Heart right ventricle (tissue), 16 donors: ENCODE measurements at regions not wholly inside any gene's neighbourhood (a gene's known extent, or its start where the extent isn't known, plus 50 kb on each side); places are given as distances from the start of the nearest gene placed in this dataset.
"Not testable (repeated sequence)": the region's sequence is repeated elsewhere in the genome, so short reads cannot be mapped to it uniquely, and the experiment has no call there.

Source experiments
- ATAC-seq, 8 donors: fragments of 200-7000 bp; cut with Tn5 transposase; one replicate each; pipeline ENCODE4 v1.9.1; 2020; ENCODE audit warnings: mild to moderate bottlenecking in 8 of 8, moderate library complexity in 8 of 8, moderate number of reproducible peaks in 1 of 8
- DNase-seq, 2 donors: peaks; one replicate each; pipeline ENCODE4 v3.0.0-alpha.2; 2020
- H3K27ac ChIP-seq, 10 donors: fragments of 200-600 bp; sonication (generic) in 2 of 10; one replicate each; pipeline versions ENCODE4 v1.5.0 to v1.8.0; 2020 to 2022; ENCODE audit warnings: mild to moderate bottlenecking in 3 of 10
- H3K27me3 ChIP-seq, 7 donors: fragments of 200-600 bp; one replicate each; pipeline ENCODE4 v1.8.0; 2021 to 2022; ENCODE audit warnings: mild to moderate bottlenecking in 2 of 7
- H3K36me3 ChIP-seq, 9 donors: fragments of 200-600 bp; sonication (generic) in 1 of 9; one replicate each; pipeline versions ENCODE4 v1.5.0 to v1.8.0; 2020 to 2022; ENCODE audit warnings: mild to moderate bottlenecking in 2 of 9
- H3K4me1 ChIP-seq, 9 donors: fragments of 200-600 bp; sonication (generic) in 1 of 9; one replicate each; pipeline versions ENCODE4 v1.5.0 to v1.8.0; 2020 to 2022; ENCODE audit warnings: mild to moderate bottlenecking in 4 of 9
- H3K4me3 ChIP-seq, 10 donors: fragments of 200-600 bp; sonication (generic) in 2 of 10; one replicate each; pipeline versions ENCODE4 v1.5.0 to v1.8.0; 2020 to 2022; ENCODE audit warnings: mild to moderate bottlenecking in 7 of 10, moderate library complexity in 2 of 10
- H3K9me3 ChIP-seq, 11 donors: fragments of 200-600 bp in 10 of 11; sonication (generic) in 2 of 11; one replicate each; pipeline versions ENCODE4 v1.5.0 to v1.8.0; 2013 to 2022; ENCODE audit warnings: mild to moderate bottlenecking in 2 of 11, control low read depth in 1 of 11, moderate library complexity in 1 of 11
- CTCF ChIP-seq, 9 donors: fragments of 200-600 bp; sonication (generic) in 2 of 9; IDR thresholded peaks; one replicate each; pipeline versions ENCODE4 v1.5.0 to v1.8.0; 2021 to 2022; ENCODE audit warnings: antibody characterized with exemption in 9 of 9, mild to moderate bottlenecking in 5 of 9, moderate library complexity in 1 of 9
- WGBS, 2 donors: extraction: QIAGEN DNeasy Blood & Tissue Kit; methylation state at CpG; one replicate each; pipeline ENCODE4 v1.1.7; 2013; ENCODE audit warnings: inconsistent platforms in 1 of 2; 5-methylcytosine and 5-hydroxymethylcytosine counted together
- intact Hi-C, 10 donors: fragments of 100-400 bp; cut with DNase I; formaldehyde crosslinking; loops; one replicate each; pipeline versions ENCODE4 v1.11.1 to v1.14.2; 2022
- donor health status: Arrhythmogenic right ventricular cardiomyopathy.
- donor health status: ischemic (EF 13 %, LVEDD 7.1; RV severe dilation, severe dysfunction).
- donor health status: healthy with polysubstance abuse.
- donor health status: DM: no; HTN: yes; CAD: no.
- donor health status: DM: no; HTN: no; CAD: no.
- donor health status: ischemic (EF 25% LVEDD 6.9; RV normal size, moderate dysfunction).
- donor health status: ischemic (EF 25% LVEDD 5.7; RV mildly dilated, moderate dysfunction).
- donor health status: healthy.
- donor health status: DM: yes; HTN: yes; CAD: no.
- donor health status: Ischemic cardiomyopathy.
- donor health status: ischemic (EF 35%, LVEDD 5.7; RV mildly dilated, moderate dysfunction).
- donor health status: nonischemic (EF 11% LVEDD 7.7; RV severe dilation, severe dysfunction).
- donor health status: DM: yes; HTN: yes; CAD: no.
- donor health status: PGD.
- donor health status: ischemic (EF 29% LVEDD 5.4; RV normal size, mild dysfunction).
- donor health status: nonischemic (EF 23%, LVEDD 6.1; RV moderate dilation, normal function).

DNA sequence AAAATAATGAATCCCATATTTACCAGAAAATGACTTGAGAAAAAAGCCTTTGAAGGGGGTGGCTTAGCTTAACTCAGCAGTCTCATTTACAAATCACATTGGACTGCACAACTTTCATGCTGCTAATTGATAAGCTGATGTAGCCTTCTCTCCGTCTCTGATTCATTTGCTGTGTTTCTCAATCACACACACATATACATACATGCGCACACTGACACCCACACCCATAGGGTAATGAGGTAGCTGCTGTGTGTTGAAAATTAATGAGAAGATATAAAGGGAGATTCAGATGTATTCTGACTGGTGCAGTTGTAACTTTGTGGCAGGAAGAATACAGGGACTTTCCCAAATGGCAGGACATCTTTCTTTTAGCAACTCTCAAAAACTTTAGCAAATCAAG is 141.9 kb upstream of the GCFC2 start:
- H3K4me3 ChIP-seq = no peak overlapping the region
- DNase-seq (no peak), ATAC-seq (no peak)
- H3K27me3 ChIP-seq = no peaks in the 10 kb centered on the region
- H3K27ac ChIP-seq = no peak overlapping the region
- intact Hi-C loops = no loop called here
- peaks cover 0 to 4% (median 0%) of the 10 kb centered on the region in 11 donors for H3K9me3 ChIP-seq
- no peaks in the 10 kb centered on the region for H3K36me3 ChIP-seq
- WGBS, 2 donors = 87 to 94% methylated on average over 2 of the region's 2 CpGs
- H3K4me1 ChIP-seq = no peaks in the 10 kb centered on the region
- no peak for TF ChIP-seq CTCF (IDR thresholded peaks at IDR 0.05)

- Histone ChIP-seq H3K27me3 (no peaks in the 10 kb centered on the region), H3K4me1 (no peaks in the 10 kb centered on the region), H3K36me3 (no peaks in the 10 kb centered on the region), H3K9me3 (no peaks in the 10 kb centered on the region), H3K27ac (no peak overlapping the region), H3K4me3 (no peak overlapping the region)
- ATAC-seq (no peak), DNase-seq (no peak)
- TF ChIP-seq CTCF (IDR thresholded peaks at IDR 0.05) = no peak
- WGBS, 2 donors = 24 to 25% methylated on average over 1 of the region's 1 CpG
- intact Hi-C loops = no loop called here
These were observed 136.0 kb upstream of the GCFC2 start for GRCh38 chr2:75846683-75847190.

DNA sequence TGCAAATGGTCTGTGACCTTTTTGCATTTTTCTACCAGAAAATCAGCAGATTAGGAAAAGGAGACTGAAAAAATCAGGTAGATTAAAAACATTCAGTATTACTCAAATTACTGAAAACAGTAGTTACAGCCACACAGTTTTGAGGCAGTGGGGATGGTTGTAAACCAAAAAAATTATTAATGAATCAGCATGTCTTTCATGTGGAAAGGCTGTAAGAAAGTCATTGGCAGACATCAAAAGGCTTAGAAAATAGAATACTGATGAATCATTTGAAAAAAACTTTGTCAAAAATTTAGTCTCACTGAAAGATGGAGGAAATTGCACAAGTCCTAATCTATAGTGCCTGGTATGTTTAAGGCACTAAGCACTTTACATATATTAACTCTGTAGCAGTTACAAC is 133.9 kb upstream of the GCFC2 start:
- H3K4me1 ChIP-seq = no peaks in the 10 kb centered on the region
- ATAC-seq (no peak), DNase-seq (no peak)
- peaks cover 0 to under 1% (median 0%) of the 10 kb centered on the region in 11 donors for H3K9me3 ChIP-seq
- no peak overlapping the region for H3K27ac ChIP-seq
- TF ChIP-seq CTCF (IDR thresholded peaks at IDR 0.05) = no peak
- H3K4me3 ChIP-seq = no peak overlapping the region
- no peaks in the 10 kb centered on the region for H3K27me3 ChIP-seq
- no peaks in the 10 kb centered on the region for H3K36me3 ChIP-seq
- intact Hi-C loops = no loop called here

DNA sequence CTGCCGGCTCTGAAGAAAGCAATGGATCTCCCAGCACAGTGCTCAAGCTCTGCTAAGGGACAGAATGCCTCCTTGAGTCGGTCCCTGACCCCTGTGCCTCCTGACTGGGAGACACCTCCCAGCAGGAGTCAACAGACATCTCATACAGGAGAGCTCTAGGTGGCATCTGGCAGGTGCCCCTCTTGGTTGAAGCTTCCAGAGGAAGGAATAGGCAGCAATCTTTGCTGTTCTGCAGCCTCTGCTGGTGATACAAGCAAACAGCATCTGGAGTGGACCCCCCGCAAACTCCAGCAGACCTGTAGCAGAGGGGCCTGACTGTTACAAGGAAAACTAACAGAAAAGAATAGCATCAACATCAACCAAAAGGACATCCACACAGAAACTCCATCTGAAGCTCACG is 123.9 kb upstream of the GCFC2 start:
- ATAC-seq, H3K9me3 ChIP-seq, DNase-seq, H3K27ac ChIP-seq, H3K36me3 ChIP-seq, H3K4me1 ChIP-seq, H3K4me3 ChIP-seq, intact Hi-C loops, H3K27me3 ChIP-seq: not testable (repeated sequence)
- WGBS, 2 donors = 82 to 83% methylated on average over 4 of the region's 4 CpGs

DNA sequence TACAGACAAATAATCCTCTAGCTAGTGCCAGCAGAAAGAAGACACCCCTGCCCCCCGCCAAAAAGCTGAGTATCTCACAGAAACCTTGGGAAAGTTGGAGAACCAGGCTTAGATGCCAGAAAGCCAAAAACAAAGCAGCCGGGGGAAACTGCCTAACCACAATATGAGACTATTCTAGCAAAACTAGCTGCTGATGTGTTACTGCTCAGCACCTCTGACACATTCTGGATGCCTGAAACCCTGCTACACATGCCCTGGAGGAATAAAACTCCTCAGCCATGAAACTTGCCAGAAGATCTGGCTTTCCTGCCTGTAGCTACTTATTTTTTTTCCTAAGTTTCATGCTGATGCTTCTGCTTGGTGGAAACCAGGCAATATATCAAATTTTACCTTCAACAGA is 122.7 kb upstream of the GCFC2 start:
- WGBS, 2 donors = 49 to 60% methylated on average over 2 of the region's 2 CpGs
- no peaks in the 10 kb centered on the region for H3K36me3 ChIP-seq
- DNase-seq (no peak), ATAC-seq (no peak)
- TF ChIP-seq CTCF (IDR thresholded peaks at IDR 0.05) = no peak
- no peak overlapping the region for H3K4me3 ChIP-seq
- H3K4me1 ChIP-seq = no peaks in the 10 kb centered on the region
- intact Hi-C loops = no loop called here
- H3K27ac ChIP-seq = no peak overlapping the region
- H3K27me3 ChIP-seq = peaks cover 0 to 9% (median 0%) of the 10 kb centered on the region in 7 donors
- peaks cover 0 to 1% (median 0%) of the 10 kb centered on the region in 11 donors for H3K9me3 ChIP-seq
